ENCODE measurements at regions not wholly inside any gene's neighbourhood (a gene's known extent, or its start where the extent isn't known, plus 50 kb on each side); places are given as distances from the start of the nearest gene placed in this dataset.

DNA sequence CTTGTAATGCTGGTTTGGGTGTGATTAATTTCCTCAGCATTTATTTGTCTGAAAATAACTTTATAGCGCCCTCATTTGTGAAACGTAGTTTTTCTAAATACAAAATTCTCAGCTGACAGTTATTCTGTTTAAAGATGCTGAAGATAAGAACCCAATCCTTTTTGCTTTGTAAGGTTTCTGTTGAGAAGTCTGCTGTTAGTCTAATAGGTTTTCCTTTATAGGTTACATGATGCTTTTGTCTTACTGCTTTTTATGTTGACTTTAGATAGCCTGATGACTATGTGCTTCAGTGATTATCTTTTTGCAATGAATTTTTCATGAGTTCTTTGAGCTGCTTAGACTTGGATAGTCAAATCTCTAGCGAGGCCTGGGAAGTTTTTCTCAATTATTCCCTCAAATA is 168.6 kb upstream of the PDE3A start:
- no peaks in the 10 kb centered on the region for H3K9me3 ChIP-seq (ENCODE audit: control insufficient read depth, insufficient read depth, low read length)
- H3F3A ChIP-seq (ENCODE audit: control insufficient read depth, insufficient read depth): no peaks in the 10 kb centered on the region
- no peaks in the 10 kb centered on the region for H3K36me3 ChIP-seq (ENCODE audit: control insufficient read depth, low read length)
- no peak overlapping the region for H3K27ac ChIP-seq (ENCODE audit: low read depth, low read length)
- H3K27me3 ChIP-seq (ENCODE audit: control insufficient read depth, low read length): no peaks in the 10 kb centered on the region
- H3K9me2 ChIP-seq (replicated peaks; ENCODE audit: control insufficient read depth, low read length): no peaks in the 10 kb centered on the region
- H3K4me3 ChIP-seq (ENCODE audit: low read length): no peak overlapping the region
- no peaks in the 10 kb centered on the region for H4K20me1 ChIP-seq (ENCODE audit: control insufficient read depth, insufficient read depth, low read depth, low read length)
- no peaks in the 10 kb centered on the region for H3K79me2 ChIP-seq (ENCODE audit: control insufficient read depth, low read length)
- no peaks in the 10 kb centered on the region for H3K4me1 ChIP-seq (ENCODE audit: control insufficient read depth, low read length)
- TF ChIP-seq, protein P1, sequence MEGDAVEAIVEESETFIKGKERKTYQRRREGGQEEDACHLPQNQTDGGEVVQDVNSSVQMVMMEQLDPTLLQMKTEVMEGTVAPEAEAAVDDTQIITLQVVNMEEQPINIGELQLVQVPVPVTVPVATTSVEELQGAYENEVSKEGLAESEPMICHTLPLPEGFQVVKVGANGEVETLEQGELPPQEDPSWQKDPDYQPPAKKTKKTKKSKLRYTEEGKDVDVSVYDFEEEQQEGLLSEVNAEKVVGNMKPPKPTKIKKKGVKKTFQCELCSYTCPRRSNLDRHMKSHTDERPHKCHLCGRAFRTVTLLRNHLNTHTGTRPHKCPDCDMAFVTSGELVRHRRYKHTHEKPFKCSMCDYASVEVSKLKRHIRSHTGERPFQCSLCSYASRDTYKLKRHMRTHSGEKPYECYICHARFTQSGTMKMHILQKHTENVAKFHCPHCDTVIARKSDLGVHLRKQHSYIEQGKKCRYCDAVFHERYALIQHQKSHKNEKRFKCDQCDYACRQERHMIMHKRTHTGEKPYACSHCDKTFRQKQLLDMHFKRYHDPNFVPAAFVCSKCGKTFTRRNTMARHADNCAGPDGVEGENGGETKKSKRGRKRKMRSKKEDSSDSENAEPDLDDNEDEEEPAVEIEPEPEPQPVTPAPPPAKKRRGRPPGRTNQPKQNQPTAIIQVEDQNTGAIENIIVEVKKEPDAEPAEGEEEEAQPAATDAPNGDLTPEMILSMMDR (IDR thresholded peaks at IDR 0.05; ENCODE audit: low read depth, low read length, poor library complexity, severe bottlenecking): no peak
- no peak for TF ChIP-seq EZH2phosphoT487 (IDR thresholded peaks at IDR 0.05; ENCODE audit: borderline replicate concordance, low read length)
- H3K4me2 ChIP-seq (ENCODE audit: low read length): no peak overlapping the region

DNA sequence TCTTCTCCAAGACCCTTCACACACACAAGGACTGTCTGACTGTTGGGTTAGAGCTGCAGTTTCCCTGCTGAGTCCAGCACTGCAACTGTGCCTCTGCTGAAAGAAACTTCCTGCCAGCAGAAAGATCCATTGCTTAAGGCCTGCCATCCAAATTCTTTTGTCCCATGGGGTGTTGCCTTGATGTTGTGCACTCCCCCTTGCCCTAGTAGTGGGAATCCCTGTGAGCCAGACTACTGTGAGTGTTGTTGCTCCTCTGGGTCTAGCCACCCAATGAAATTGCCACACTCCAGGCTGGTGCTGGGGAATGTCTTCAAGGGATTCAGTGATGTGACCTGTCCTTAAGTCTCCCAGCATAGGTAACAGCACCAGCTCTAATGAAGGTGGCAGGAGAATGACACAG is 166.6 kb upstream of the PDE3A start:
- no peaks in the 10 kb centered on the region for H3K36me3 ChIP-seq (ENCODE audit: control insufficient read depth, low read length)
- no peaks in the 10 kb centered on the region for H3K9me2 ChIP-seq (replicated peaks; ENCODE audit: control insufficient read depth, low read length)
- H3F3A ChIP-seq (ENCODE audit: control insufficient read depth, insufficient read depth): no peaks in the 10 kb centered on the region
- H3K4me1 ChIP-seq (ENCODE audit: control insufficient read depth, low read length): no peaks in the 10 kb centered on the region
- H3K27ac ChIP-seq (ENCODE audit: low read depth, low read length): no peak overlapping the region
- no peaks in the 10 kb centered on the region for H4K20me1 ChIP-seq (ENCODE audit: control insufficient read depth, insufficient read depth, low read depth, low read length)
- TF ChIP-seq, protein P1 (IDR thresholded peaks at IDR 0.05; ENCODE audit: low read depth, low read length, poor library complexity, severe bottlenecking): no peak
- no peak for TF ChIP-seq EZH2phosphoT487 (IDR thresholded peaks at IDR 0.05; ENCODE audit: borderline replicate concordance, low read length)
- H3K4me2 ChIP-seq (ENCODE audit: low read length): no peak overlapping the region
- no peaks in the 10 kb centered on the region for H3K79me2 ChIP-seq (ENCODE audit: control insufficient read depth, low read length)
- no peaks in the 10 kb centered on the region for H3K27me3 ChIP-seq (ENCODE audit: control insufficient read depth, low read length)
- H3K9me3 ChIP-seq (ENCODE audit: control insufficient read depth, insufficient read depth, low read length): no peaks in the 10 kb centered on the region
- H3K4me3 ChIP-seq (ENCODE audit: low read length): no peak overlapping the region

DNA sequence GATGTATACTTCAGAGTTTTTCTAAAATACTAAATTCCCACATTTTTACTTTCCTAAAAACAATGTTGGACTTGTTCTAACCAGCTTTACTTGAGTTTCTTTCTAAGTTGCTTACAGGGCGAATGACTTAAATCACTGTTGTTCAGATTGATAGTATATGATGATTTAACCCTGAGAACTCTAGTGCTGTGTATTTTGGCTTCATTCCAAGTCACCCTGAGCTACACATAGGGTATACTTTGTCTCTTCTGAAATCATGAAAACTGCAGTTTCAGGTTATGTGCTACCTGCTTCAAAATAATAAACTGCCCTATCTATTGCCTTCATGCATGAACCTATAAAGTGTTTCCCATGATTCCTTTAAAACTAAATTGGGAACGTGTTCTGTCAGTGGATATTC is 162.5 kb upstream of the PDE3A start:
- no peaks in the 10 kb centered on the region for H3K9me3 ChIP-seq (ENCODE audit: control insufficient read depth, insufficient read depth, low read length)

More for the DNA sequence above, 162.5 kb upstream of the PDE3A start:
- H3K36me3 ChIP-seq (ENCODE audit: control insufficient read depth, low read length): no peaks in the 10 kb centered on the region
- no peaks in the 10 kb centered on the region for H3K79me2 ChIP-seq (ENCODE audit: control insufficient read depth, low read length)
- TF ChIP-seq, protein P1 (IDR thresholded peaks at IDR 0.05; ENCODE audit: low read depth, low read length, poor library complexity, severe bottlenecking): no peak
- no peak for TF ChIP-seq EZH2phosphoT487 (IDR thresholded peaks at IDR 0.05; ENCODE audit: borderline replicate concordance, low read length)
- H3K4me2 ChIP-seq (ENCODE audit: low read length): no peak overlapping the region
- H3K27ac ChIP-seq (ENCODE audit: low read depth, low read length): no peak overlapping the region
- H3K4me3 ChIP-seq (ENCODE audit: low read length): no peak overlapping the region
- H3K27me3 ChIP-seq (ENCODE audit: control insufficient read depth, low read length): no peaks in the 10 kb centered on the region
- peaks cover 7% of the 10 kb centered on the region for H3K4me1 ChIP-seq (ENCODE audit: control insufficient read depth, low read length)
- no peaks in the 10 kb centered on the region for H3F3A ChIP-seq (ENCODE audit: control insufficient read depth, insufficient read depth)
- H4K20me1 ChIP-seq (ENCODE audit: control insufficient read depth, insufficient read depth, low read depth, low read length): no peaks in the 10 kb centered on the region
- no peaks in the 10 kb centered on the region for H3K9me2 ChIP-seq (replicated peaks; ENCODE audit: control insufficient read depth, low read length)
